ENCODE measurements at regions not wholly inside any gene's neighbourhood (a gene's known extent, or its start where the extent isn't known, plus 50 kb on each side); places are given as distances from the start of the nearest gene placed in this dataset.

- intact Hi-C loops (cut with DNase I; ENCODE audit: low total_unique reads): no loop called here
- H3K36me3 ChIP-seq: no peaks in the 10 kb centered on the region
- ATAC-seq (no peak), DNase-seq (no peak)
- H3K4me1 ChIP-seq: no peaks in the 10 kb centered on the region
- H3K27me3 ChIP-seq: peaks cover 0 to 3% (median 0%) of the 10 kb centered on the region in 3 donors
- TF ChIP-seq, protein P1, sequence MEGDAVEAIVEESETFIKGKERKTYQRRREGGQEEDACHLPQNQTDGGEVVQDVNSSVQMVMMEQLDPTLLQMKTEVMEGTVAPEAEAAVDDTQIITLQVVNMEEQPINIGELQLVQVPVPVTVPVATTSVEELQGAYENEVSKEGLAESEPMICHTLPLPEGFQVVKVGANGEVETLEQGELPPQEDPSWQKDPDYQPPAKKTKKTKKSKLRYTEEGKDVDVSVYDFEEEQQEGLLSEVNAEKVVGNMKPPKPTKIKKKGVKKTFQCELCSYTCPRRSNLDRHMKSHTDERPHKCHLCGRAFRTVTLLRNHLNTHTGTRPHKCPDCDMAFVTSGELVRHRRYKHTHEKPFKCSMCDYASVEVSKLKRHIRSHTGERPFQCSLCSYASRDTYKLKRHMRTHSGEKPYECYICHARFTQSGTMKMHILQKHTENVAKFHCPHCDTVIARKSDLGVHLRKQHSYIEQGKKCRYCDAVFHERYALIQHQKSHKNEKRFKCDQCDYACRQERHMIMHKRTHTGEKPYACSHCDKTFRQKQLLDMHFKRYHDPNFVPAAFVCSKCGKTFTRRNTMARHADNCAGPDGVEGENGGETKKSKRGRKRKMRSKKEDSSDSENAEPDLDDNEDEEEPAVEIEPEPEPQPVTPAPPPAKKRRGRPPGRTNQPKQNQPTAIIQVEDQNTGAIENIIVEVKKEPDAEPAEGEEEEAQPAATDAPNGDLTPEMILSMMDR (IDR thresholded peaks at IDR 0.05 in 4 of 5, conservative IDR thresholded peaks at IDR 0.05 in 1 of 5): no peak
- TF ChIP-seq POLR2A (IDR thresholded peaks at IDR 0.05): no peak
- no peaks in the 10 kb centered on the region for H3K9me3 ChIP-seq
- no peak overlapping the region for H3K4me3 ChIP-seq
- H3K27ac ChIP-seq: no peak overlapping the region
- in situ Hi-C loops (cut with MboI; ENCODE audit: low sequenced_read_pairs in 4 of 4): no loop called here
Observed at GRCh38 chr12:131551675-131552491, 159.0 kb upstream of the SFSWAP start.

- no peak overlapping the region for H3K27ac ChIP-seq
- DNase-seq: no peak
- in situ Hi-C loops (cut with MboI; ENCODE audit: low sequenced_read_pairs in 4 of 4): no loop called here
- no peaks in the 10 kb centered on the region for H3K4me1 ChIP-seq
- TF ChIP-seq POLR2A (IDR thresholded peaks at IDR 0.05): no peak
- TF ChIP-seq, protein P1 (IDR thresholded peaks at IDR 0.05 in 4 of 5, conservative IDR thresholded peaks at IDR 0.05 in 1 of 5): no peak
- H3K4me3 ChIP-seq: no peak overlapping the region
- no peak for ATAC-seq
- H3K27me3 ChIP-seq: peaks cover 0 to 3% (median 0%) of the 10 kb centered on the region in 3 donors
- no peaks in the 10 kb centered on the region for H3K9me3 ChIP-seq
- intact Hi-C loops (cut with DNase I; ENCODE audit: low total_unique reads): no loop called here
- H3K36me3 ChIP-seq: no peaks in the 10 kb centered on the region
Observed at GRCh38 chr12:131552492-131552863, 158.4 kb upstream of the SFSWAP start.

DNA sequence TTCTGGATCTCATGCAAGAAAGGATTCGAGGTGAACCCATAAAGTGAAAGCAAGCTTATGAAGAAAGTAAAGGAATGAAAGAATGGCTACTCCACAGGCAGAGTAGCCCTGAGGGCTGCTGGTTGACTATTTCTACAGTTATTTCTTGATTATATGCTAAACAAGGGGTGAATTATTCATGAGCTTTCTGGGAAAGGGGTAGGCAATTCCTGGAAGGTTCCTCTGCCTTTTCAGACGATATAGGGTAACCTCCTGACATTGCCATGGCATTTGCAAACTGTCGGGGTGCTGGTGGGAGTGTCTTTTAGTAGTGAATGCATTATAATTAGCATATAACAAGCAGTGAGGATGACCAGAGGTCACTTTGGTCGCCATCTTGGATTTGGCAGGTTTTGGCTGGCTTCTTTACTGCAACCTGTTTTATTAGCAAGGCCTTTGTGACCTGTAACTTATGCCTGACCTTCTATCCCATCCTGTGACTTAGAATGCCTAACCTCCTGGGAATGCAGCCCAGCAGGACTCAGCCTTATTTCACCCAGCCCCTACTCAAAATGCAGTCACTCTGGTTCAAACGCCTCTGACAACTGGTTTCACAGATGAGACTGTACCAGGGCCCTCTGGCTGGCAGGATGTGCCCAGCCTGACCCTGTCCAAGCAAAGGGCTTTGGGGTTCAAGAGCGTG is 157.7 kb upstream of the SFSWAP start:
- ATAC-seq (no peak), DNase-seq (no peak)
- Histone ChIP-seq H3K27me3 (peaks cover 0 to 3% (median 0%) of the 10 kb centered on the region in 3 donors), H3K4me1 (no peaks in the 10 kb centered on the region), H3K27ac (no peak overlapping the region), H3K4me3 (no peak overlapping the region), H3K9me3 (no peaks in the 10 kb centered on the region), H3K36me3 (no peaks in the 10 kb centered on the region)
- TF ChIP-seq, protein P1 (IDR thresholded peaks at IDR 0.05 in 4 of 5, conservative IDR thresholded peaks at IDR 0.05 in 1 of 5): no peak
- no peak for TF ChIP-seq POLR2A (IDR thresholded peaks at IDR 0.05)
- in situ Hi-C loops (cut with MboI; ENCODE audit: low sequenced_read_pairs in 4 of 4): no loop called here
- intact Hi-C loops (cut with DNase I; ENCODE audit: low total_unique reads): no loop called here

GRCh38 chr12:131555197-131555846 is 155.6 kb upstream of the SFSWAP start:
- H3K4me3 ChIP-seq: no peak overlapping the region
- DNase-seq (no peak), ATAC-seq (no peak)
- TF ChIP-seq, protein P1 (IDR thresholded peaks at IDR 0.05 in 4 of 5, conservative IDR thresholded peaks at IDR 0.05 in 1 of 5): no peak
- no peak for TF ChIP-seq POLR2A (IDR thresholded peaks at IDR 0.05)
- H3K27ac ChIP-seq: no peak overlapping the region
- no peaks in the 10 kb centered on the region for H3K9me3 ChIP-seq
- H3K27me3 ChIP-seq: no peaks in the 10 kb centered on the region
- H3K4me1 ChIP-seq: no peaks in the 10 kb centered on the region
- in situ Hi-C loops (cut with MboI; ENCODE audit: low sequenced_read_pairs in 4 of 4): no loop called here
- no peaks in the 10 kb centered on the region for H3K36me3 ChIP-seq
- intact Hi-C loops (cut with DNase I; ENCODE audit: low total_unique reads): no loop called here

Measured in gastrocnemius medialis (tissue), 4 donors.